Right lobe of liver (tissue), 4 donors: ENCODE measurements at regions not wholly inside any gene's neighbourhood (a gene's known extent, or its start where the extent isn't known, plus 50 kb on each side); places are given as distances from the start of the nearest gene placed in this dataset.

Experiments
- CTCF ChIP-seq, 4 donors: fragments of 200-600 bp in 3 of 4; fragments of 450-650 bp in 1 of 4; IDR thresholded peaks; one replicate each; pipeline versions ENCODE4 v1.5.1 to v1.8.0; 2016 to 2022; ENCODE audit warnings: antibody characterized with exemption in 4 of 4, mild to moderate bottlenecking in 2 of 4
- POLR2A ChIP-seq: fragments of 450-650 bp; IDR thresholded peaks from one replicate; pipeline ENCODE4 v1.6.1; 2017; ENCODE audit warnings: antibody characterized with exemption, mild to moderate bottlenecking
- donor health status: DM: no; HTN: no; CAD: no.
- donor health status: DM: no; HTN: no; CAD: no.
- donor health status: DM: no; HTN: yes; CAD: no.

- TF ChIP-seq CTCF (IDR thresholded peaks at IDR 0.05) (no peak), POLR2A (no peak)
These were observed 92.8 kb upstream of the OSBPL8 start for GRCh38 chr12:76652402-76652801.
